ENCODE measurements at regions not wholly inside any gene's neighbourhood (a gene's known extent, or its start where the extent isn't known, plus 50 kb on each side); places are given as distances from the start of the nearest gene placed in this dataset.

- H3K27me3 ChIP-seq (ENCODE audit: control insufficient read depth in 2 of 2, insufficient read depth in 2 of 2, low read length in 2 of 2), result peaks cover 5 to 22% of the 10 kb centered on the region in 2 experiments
- no peak overlapping the region for H3K9ac ChIP-seq (replicated peaks; ENCODE audit: extremely low read depth, insufficient read depth, low read length)
- no peaks in the 10 kb centered on the region for H3K9me1 ChIP-seq (replicated peaks; ENCODE audit: control insufficient read depth, extremely low read depth, insufficient read depth, low read length)
- H3K4me2 ChIP-seq (ENCODE audit: insufficient read depth, low read length), result no peak overlapping the region
- no TSS peak for BruUV-seq (replicated peaks)
- TF ChIP-seq MYC (IDR thresholded peaks at IDR 0.05; ENCODE audit: low read depth, low read length) (no peak), POLR2A (IDR thresholded peaks at IDR 0.05; ENCODE audit: low read depth, low read length) (no peak), FOS (IDR thresholded peaks at IDR 0.05; ENCODE audit: borderline replicate concordance, insufficient read depth, low read length) (no peak), GATA2 (IDR thresholded peaks at IDR 0.05; ENCODE audit: insufficient read depth, insufficient read length, low read depth, low read length) (no peak), POLR2AphosphoS5 (IDR thresholded peaks at IDR 0.05; ENCODE audit: insufficient read depth, low read depth, low read length) (no peak), EZH2 (IDR thresholded peaks at IDR 0.05; ENCODE audit: borderline replicate concordance, low read depth, low read length, severe bottlenecking) (no peak), MAX (IDR thresholded peaks at IDR 0.05; ENCODE audit: insufficient read depth, insufficient read length) (no peak), CTCF (IDR thresholded peaks at IDR 0.05; ENCODE audit: extremely low read depth in 1 of 2, insufficient read depth in 1 of 2, low read depth in 1 of 2, low read length in 2 of 2) (no peak), JUN (IDR thresholded peaks at IDR 0.05; ENCODE audit: borderline replicate concordance, insufficient read depth, insufficient read length, low read depth) (no peak)
- FAIRE-seq (no peak), DNase-seq (ENCODE audit: low read depth, low spot score) (no peak)
- H3K4me1 ChIP-seq (ENCODE audit: control insufficient read depth, extremely low read depth, insufficient read depth, low read length), result no peaks in the 10 kb centered on the region
- no peak overlapping the region for H3K27ac ChIP-seq (ENCODE audit: insufficient read depth, low read depth, low read length)
- ChIA-PET POLR2A (no interaction called here), CTCF (no interaction called here)
- H3K36me3 ChIP-seq (ENCODE audit: control insufficient read depth in 2 of 2, extremely low read depth in 1 of 2, insufficient read depth in 2 of 2, low read length in 2 of 2), result no peaks in the 10 kb centered on the region
- no peaks in the 10 kb centered on the region for H3K9me3 ChIP-seq (replicated peaks; ENCODE audit: control insufficient read depth, insufficient read depth, low read length)
- H4K20me1 ChIP-seq (replicated peaks; ENCODE audit: control insufficient read depth, extremely low read depth, insufficient read depth, low read length), result no peaks in the 10 kb centered on the region
- no peaks in the 10 kb centered on the region for H3K79me2 ChIP-seq (ENCODE audit: control insufficient read depth, insufficient read depth, low read length)
- H3K4me3 ChIP-seq (replicated peaks in 1 of 3; ENCODE audit: insufficient read depth in 1 of 3, low read depth in 1 of 3, low read length in 3 of 3), result no peak overlapping the region
- dilution Hi-C loops (cut with MboI; ENCODE audit: extremely low pct_ligation_motif_present, low sequenced_read_pairs) (no loop called here), intact Hi-C loops (cut with micrococcal nuclease) (no loop called here)
- no peak overlapping the region for H2AFZ ChIP-seq (ENCODE audit: low read depth, low read length)
These were observed 178.2 kb upstream of the HEY2 start for GRCh38 chr6:125571207-125571755.

Measured in endothelial cell of umbilical vein (primary cell).